Keratinocyte (primary cell): ENCODE measurements at regions not wholly inside any gene's neighbourhood (a gene's known extent, or its start where the extent isn't known, plus 50 kb on each side); places are given as distances from the start of the nearest gene placed in this dataset.

Source experiments
- DNase-seq: peaks from one replicate; pipeline ENCODE4 v3.0.0-alpha.2; 2011; ENCODE audit warnings: low read depth, missing footprints, low spot score
- FAIRE-seq: peaks from 2 replicates; lab custom pipeline; 2011; peaks lifted over from hg19 to GRCh38; lab: Jason Lieb, UNC
- H2AFZ ChIP-seq: 2 replicates; pipeline ENCODE4 v1.6.0; 2012; ENCODE audit warnings: low read length, control low read depth, inconsistent platforms; ENCODE audit not compliant: control insufficient read depth
- H3K27ac ChIP-seq: 2 replicates; pipeline ENCODE4 v1.5.1; 2011; ENCODE audit warnings: low read length; ENCODE audit not compliant: control insufficient read depth, insufficient read depth
- H3K27me3 ChIP-seq: 3 replicates; pipeline ENCODE4 v1.6.0; 2011; ENCODE audit warnings: low read length; ENCODE audit not compliant: control insufficient read depth, insufficient read depth; ENCODE audit errors: extremely low read depth
- H3K36me3 ChIP-seq, 2 experiments: 2 replicates in 1 of 2; 3 replicates in 1 of 2; pipeline ENCODE4 v1.5.1; 2011; ENCODE audit warnings: low read length in 2 of 2, mild to moderate bottlenecking in 1 of 2; ENCODE audit not compliant: control insufficient read depth in 2 of 2, insufficient read depth in 2 of 2; ENCODE audit errors: extremely low read depth in 1 of 2
- H3K4me1 ChIP-seq: 3 replicates; pipeline ENCODE4 v1.5.1; 2011; ENCODE audit warnings: low read length; ENCODE audit not compliant: control insufficient read depth, insufficient read depth; ENCODE audit errors: extremely low read depth
- H3K4me2 ChIP-seq: 3 replicates; pipeline ENCODE4 v1.6.0; 2011; ENCODE audit warnings: low read depth, low read length; ENCODE audit not compliant: control insufficient read depth, insufficient read depth; ENCODE audit errors: extremely low read depth
- H3K4me3 ChIP-seq, 3 experiments: fragments of 200-600 bp in 1 of 3; sonication (generic) in 1 of 3; 2 replicates in 2 of 3; 3 replicates in 1 of 3; pipeline ENCODE4 v1.5.1; 2011 to 2016; ENCODE audit warnings: low read length in 3 of 3, mild to moderate bottlenecking in 3 of 3, control low read depth in 2 of 3, inconsistent platforms in 1 of 3, low read depth in 1 of 3, mixed read lengths in 1 of 3, mixed run types in 1 of 3, moderate library complexity in 1 of 3; ENCODE audit not compliant: control insufficient read depth in 2 of 3, insufficient read depth in 2 of 3; ENCODE audit errors: extremely low read depth in 1 of 3
- H3K79me2 ChIP-seq: 2 replicates; pipeline ENCODE4 v1.6.0; 2012; ENCODE audit warnings: low read length; ENCODE audit not compliant: control insufficient read depth, insufficient read depth
- H3K9ac ChIP-seq: 3 replicates; pipeline ENCODE4 v1.6.0; 2011; ENCODE audit warnings: low read length; ENCODE audit not compliant: control insufficient read depth, insufficient read depth; ENCODE audit errors: extremely low read depth
- H3K9me1 ChIP-seq: 3 replicates; pipeline ENCODE4 v1.6.0; 2011; ENCODE audit warnings: low read length; ENCODE audit not compliant: control insufficient read depth, insufficient read depth; ENCODE audit errors: extremely low read depth
- H3K9me3 ChIP-seq: 2 replicates; pipeline ENCODE4 v1.5.1; 2012; ENCODE audit warnings: low read depth, low read length; ENCODE audit not compliant: control insufficient read depth
- H4K20me1 ChIP-seq: 3 replicates; pipeline ENCODE4 v1.6.0; 2011; ENCODE audit warnings: low read length; ENCODE audit not compliant: control insufficient read depth, insufficient read depth; ENCODE audit errors: extremely low read depth
- CTCF ChIP-seq, 3 experiments: IDR thresholded peaks in 1 of 3; conservative IDR thresholded peaks in 1 of 3; optimal IDR thresholded peaks in 1 of 3; 2 replicates in 2 of 3; 3 replicates in 1 of 3; pipeline versions ENCODE3 to v1.5.1; 2011; ENCODE audit warnings: low read length in 3 of 3, mild to moderate bottlenecking in 3 of 3, moderate library complexity in 2 of 3, control low read depth in 1 of 3, inconsistent platforms in 1 of 3; ENCODE audit not compliant: insufficient read depth in 2 of 3; ENCODE audit errors: extremely low read depth in 1 of 3
- EZH2 ChIP-seq: IDR thresholded peaks from one replicate; pipeline ENCODE4 v1.6.1; 2012; ENCODE audit warnings: inconsistent platforms, mild to moderate bottlenecking, low read length, moderate library complexity
- dilution Hi-C: fragments of 300-500 bp; cut with MboI; formaldehyde crosslinking; loops from one replicate; pipeline ENCODE4 v1.7.0; 2020; ENCODE audit warnings: low sequenced_read_pairs; ENCODE audit not compliant: extremely low pct_ligation_motif_present

GRCh38 chr3:68088216-68088615 is 433.8 kb upstream of the SUCLG2 start:
- no peaks in the 10 kb centered on the region for H3K9me3 ChIP-seq
- H4K20me1 ChIP-seq = no peaks in the 10 kb centered on the region
- H3K79me2 ChIP-seq = no peaks in the 10 kb centered on the region
- no peak overlapping the region for H3K4me2 ChIP-seq
- no peaks in the 10 kb centered on the region for H3K27me3 ChIP-seq
- FAIRE-seq = no peak
- no peak overlapping the region for H3K9ac ChIP-seq
- no peak for TF ChIP-seq CTCF (optimal IDR thresholded peaks at IDR 0.05 in 1 of 3, IDR thresholded peaks at IDR 0.05 in 1 of 3, conservative IDR thresholded peaks at IDR 0.05 in 1 of 3; ENCODE audit: extremely low read depth in 1 of 3, insufficient read depth in 2 of 3, low read length in 3 of 3)
- TF ChIP-seq EZH2 = no peak
- H2AFZ ChIP-seq = no peak overlapping the region
- H3K36me3 ChIP-seq = no peaks in the 10 kb centered on the region
- dilution Hi-C loops = no loop called here
- H3K9me1 ChIP-seq = no peaks in the 10 kb centered on the region
- no peak for DNase-seq
- H3K27ac ChIP-seq = no peak overlapping the region
- no peak overlapping the region for H3K4me3 ChIP-seq
- no peaks in the 10 kb centered on the region for H3K4me1 ChIP-seq

DNA sequence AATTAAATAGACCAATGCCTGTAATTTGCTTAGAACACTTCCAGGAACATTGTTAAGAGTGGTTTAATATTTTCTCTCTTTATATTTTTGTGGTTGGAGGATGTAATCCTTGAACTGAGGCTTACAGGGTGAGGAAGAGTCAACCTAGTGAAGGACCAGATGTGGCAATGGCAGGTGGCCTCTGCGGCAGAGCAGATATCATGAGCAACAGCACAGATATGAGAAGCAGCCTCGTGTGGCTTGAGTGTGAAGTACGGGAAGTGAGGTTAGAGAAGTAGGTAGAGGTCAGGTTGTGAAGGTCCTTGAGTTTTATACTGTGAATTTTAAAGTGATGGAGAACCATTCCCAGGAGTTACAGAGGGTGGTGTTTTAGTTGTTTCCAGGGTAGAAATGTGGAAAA is 417.6 kb upstream of the SUCLG2 start:
- DNase-seq (no peak), FAIRE-seq (no peak)
- Histone ChIP-seq H3K27ac (no peak overlapping the region), H2AFZ (no peak overlapping the region), H3K79me2 (no peaks in the 10 kb centered on the region), H3K36me3 (no peaks in the 10 kb centered on the region), H3K9me3 (peaks cover 2% of the 10 kb centered on the region), H3K4me3 (no peak overlapping the region), H3K4me2 (no peak overlapping the region), H4K20me1 (no peaks in the 10 kb centered on the region), H3K9ac (no peak overlapping the region), H3K27me3 (no peaks in the 10 kb centered on the region), H3K4me1 (no peaks in the 10 kb centered on the region), H3K9me1 (no peaks in the 10 kb centered on the region)
- dilution Hi-C loops = no loop called here
- TF ChIP-seq CTCF (optimal IDR thresholded peaks at IDR 0.05 in 1 of 3, IDR thresholded peaks at IDR 0.05 in 1 of 3, conservative IDR thresholded peaks at IDR 0.05 in 1 of 3; ENCODE audit: extremely low read depth in 1 of 3, insufficient read depth in 2 of 3, low read length in 3 of 3) (no peak), EZH2 (no peak)
